HepG2 (cell line): ENCODE measurements at regions not wholly inside any gene's neighbourhood (a gene's known extent, or its start where the extent isn't known, plus 50 kb on each side); places are given as distances from the start of the nearest gene placed in this dataset.

Experiments
- ATAC-seq: fragments of 200-7000 bp; cut with Tn5 transposase; 3 replicates; pipeline ENCODE4 v1.9.1; 2020; ENCODE audit warnings: mild to moderate bottlenecking, moderate library complexity
- BruUV-seq: library from RNA; stranded (reverse); fragments of 400-500 nt; replicated peaks from 2 replicates; lab custom pipeline; 2021; lab: Mats Ljungman, UMichigan
- CTCF ChIA-PET: fragments of 300-600 bp; formaldehyde crosslinking; extraction: SDS; loops from one replicate; lab custom pipeline; 2021; ENCODE audit warnings: low total read pairs, inconsistent platforms, low intra/inter-chr PET ratio; lab: Yijun Ruan, JAX
- POLR2A ChIA-PET: fragments of 350-600 bp; sonication (Branson Sonifier 250); formaldehyde crosslinking; loops from one replicate; lab custom pipeline; 2020; ENCODE audit warnings: antibody characterized with exemption, inconsistent platforms; lab: Yijun Ruan, JAX
- DNase-seq: peaks from one replicate; pipeline ENCODE4 v3.0.0-alpha.2; 2015; ENCODE audit warnings: low spot score
- FAIRE-seq: peaks from 3 replicates; lab custom pipeline; 2011; peaks lifted over from hg19 to GRCh38; lab: Jason Lieb, UNC
- H2AFZ ChIP-seq: one replicate; pipeline ENCODE4 v1.6.1; 2011; ENCODE audit warnings: low read length, inconsistent platforms
- H3K27ac ChIP-seq: fragments of 300-600 bp; 3 replicates; pipeline ENCODE4 v1.8.0; 2011; ENCODE audit warnings: mixed run types, mild to moderate bottlenecking, mixed read lengths, low read length, inconsistent platforms; ENCODE audit not compliant: insufficient read depth; ENCODE audit errors: extremely low read length
- H3K27me3 ChIP-seq, 2 experiments: fragments of 200-600 bp in 1 of 2; 2 replicates in 1 of 2; 3 replicates in 1 of 2; pipeline versions ENCODE4 v1.6.0 to v1.8.0; 2011; ENCODE audit warnings: low read length in 2 of 2, mild to moderate bottlenecking in 2 of 2, moderate library complexity in 2 of 2, inconsistent platforms in 1 of 2; ENCODE audit not compliant: insufficient read depth in 2 of 2, control insufficient read depth in 1 of 2
- H3K36me3 ChIP-seq, 2 experiments: fragments of 200-600 bp in 1 of 2; replicated peaks in 1 of 2; 2 replicates in 1 of 2; 3 replicates in 1 of 2; pipeline versions ENCODE4 v1.5.1 to v1.8.0; 2011; ENCODE audit warnings: low read length in 2 of 2, inconsistent platforms in 1 of 2; ENCODE audit not compliant: insufficient read depth in 2 of 2, control insufficient read depth in 1 of 2
- H3K4me1 ChIP-seq: 2 replicates; pipeline ENCODE4 v1.5.1; 2012; ENCODE audit warnings: low read length, inconsistent platforms; ENCODE audit not compliant: insufficient read depth
- H3K4me2 ChIP-seq: 2 replicates; pipeline ENCODE4 v1.6.0; 2011; ENCODE audit warnings: low read depth, low read length, inconsistent platforms
- H3K4me3 ChIP-seq, 3 experiments: fragments of 200-600 bp in 1 of 3; sonication (generic), shearing (Covaris generic) in 1 of 3; replicated peaks in 1 of 3; 2 replicates each; pipeline ENCODE4 v1.5.1; 2011 to 2016; ENCODE audit warnings: low read length in 3 of 3, inconsistent platforms in 2 of 3, low read depth in 2 of 3, mild to moderate bottlenecking in 2 of 3, control low read depth in 1 of 3, mixed read lengths in 1 of 3; ENCODE audit not compliant: insufficient read depth in 1 of 3
- H3K79me2 ChIP-seq: one replicate; pipeline ENCODE4 v1.6.1; 2011; ENCODE audit warnings: low read length, inconsistent platforms; ENCODE audit not compliant: insufficient read depth
- H3K9ac ChIP-seq: 2 replicates; pipeline ENCODE4 v1.6.0; 2011; ENCODE audit warnings: mild to moderate bottlenecking, low read depth, low read length, inconsistent platforms; ENCODE audit not compliant: insufficient read depth
- H3K9me3 ChIP-seq: 2 replicates; pipeline ENCODE4 v1.5.1; 2012; ENCODE audit warnings: mild to moderate bottlenecking, low read length
- H4K20me1 ChIP-seq: 2 replicates; pipeline ENCODE4 v1.6.0; 2011; ENCODE audit warnings: inconsistent platforms, mild to moderate bottlenecking, low read length, moderate library complexity; ENCODE audit not compliant: insufficient read depth
- ADNP ChIP-seq: sonication (generic); formaldehyde crosslinking; IDR thresholded peaks from 2 replicates; pipeline ENCODE4 v1.4.0; 2020; ENCODE audit warnings: missing genetic modification reagents
- ATF7-NPFF ChIP-seq: sonication (generic); formaldehyde crosslinking; IDR thresholded peaks from 2 replicates; pipeline ENCODE4 v1.8.1; 2023; ENCODE audit warnings: mild to moderate bottlenecking, low read depth, missing genetic modification reagents, moderate library complexity
- EEA1 ChIP-seq: sonication (generic); formaldehyde crosslinking; IDR thresholded peaks from 2 replicates; pipeline ENCODE4 v1.5.1; 2020; ENCODE audit warnings: mild to moderate bottlenecking, missing genetic modification reagents, borderline replicate concordance
- HNRNPUL1 ChIP-seq: fragments of 200-400 bp; formaldehyde crosslinking; IDR thresholded peaks from 2 replicates; pipeline ENCODE4 v1.6.1; 2017; ENCODE audit warnings: low read depth, mild to moderate bottlenecking, low read length, moderate library complexity
- JDP2 ChIP-seq: sonication (generic); formaldehyde crosslinking; IDR thresholded peaks from 2 replicates; pipeline ENCODE4 v1.8.1; 2022; ENCODE audit warnings: missing genetic modification reagents, borderline replicate concordance
- NCOR1 ChIP-seq: fragments of 200-600 bp; sonication (generic); IDR thresholded peaks from 2 replicates; pipeline ENCODE4 v1.7.0; 2017; ENCODE audit warnings: antibody characterized with exemption, low read length, borderline replicate concordance
- SRF ChIP-seq: IDR thresholded peaks from 2 replicates; pipeline ENCODE4 v1.6.1; 2011; ENCODE audit warnings: mild to moderate bottlenecking, low read depth, low read length, moderate library complexity
- SSRP1 ChIP-seq: IDR thresholded peaks from 2 replicates; pipeline ENCODE4 v1.6.1; 2016; ENCODE audit warnings: control low read depth
- U2AF1 ChIP-seq: fragments of 200-400 bp; formaldehyde crosslinking; optimal IDR thresholded peaks from 2 replicates; pipeline ENCODE3; 2017; ENCODE audit warnings: mild to moderate bottlenecking, low read depth, low read length
- ZNF451 ChIP-seq: sonication (generic); formaldehyde crosslinking; IDR thresholded peaks from 2 replicates; pipeline ENCODE4 v1.5.0; 2020; ENCODE audit warnings: mild to moderate bottlenecking, missing genetic modification reagents
- ZNF577 ChIP-seq: sonication (generic); formaldehyde crosslinking; IDR thresholded peaks from 2 replicates; pipeline ENCODE4 v1.4.0; 2020; ENCODE audit warnings: mild to moderate bottlenecking, low read depth, missing genetic modification reagents, borderline replicate concordance
- ZNF761 ChIP-seq: sonication (generic); formaldehyde crosslinking; conservative IDR thresholded peaks from 2 replicates; pipeline ENCODE4 v1.4.0; 2020; ENCODE audit warnings: mild to moderate bottlenecking, missing genetic modification reagents
- WGBS: methylation state at CpG from one replicate; pipeline ENCODE4 v1.1.6; 2017; ENCODE audit warnings: low lambda C conversion rate; 5-methylcytosine and 5-hydroxymethylcytosine counted together
- in situ Hi-C: cut with HindIII; loops from 2 replicates; pipeline ENCODE4 v1.10.0; 2017; ENCODE audit warnings: low pct_unique_long_range_greater_than_20kb; ENCODE audit not compliant: extremely low pct_ligation_motif_present
- intact Hi-C: fragments of 100-400 bp; cut with micrococcal nuclease; formaldehyde crosslinking; loops from one replicate; pipeline ENCODE4 v1.10.0; 2022; ENCODE audit not compliant: unreplicated experiment
- TF ChIP-seq, protein P1 (sequence below): IDR thresholded peaks from 2 replicates; pipeline ENCODE4 v1.6.1; 2016; ENCODE audit warnings: mild to moderate bottlenecking
- TF ChIP-seq, protein P2 (sequence below): sonication (generic); formaldehyde crosslinking; IDR thresholded peaks from 2 replicates; pipeline ENCODE4 v1.8.0; 2022; ENCODE audit warnings: missing genetic modification reagents, mild to moderate bottlenecking, inconsistent platforms, borderline replicate concordance
- TF ChIP-seq, protein P3 (sequence below): sonication (generic); formaldehyde crosslinking; IDR thresholded peaks from 2 replicates; pipeline ENCODE4 v1.4.0; 2020; ENCODE audit warnings: missing genetic modification reagents

DNA sequence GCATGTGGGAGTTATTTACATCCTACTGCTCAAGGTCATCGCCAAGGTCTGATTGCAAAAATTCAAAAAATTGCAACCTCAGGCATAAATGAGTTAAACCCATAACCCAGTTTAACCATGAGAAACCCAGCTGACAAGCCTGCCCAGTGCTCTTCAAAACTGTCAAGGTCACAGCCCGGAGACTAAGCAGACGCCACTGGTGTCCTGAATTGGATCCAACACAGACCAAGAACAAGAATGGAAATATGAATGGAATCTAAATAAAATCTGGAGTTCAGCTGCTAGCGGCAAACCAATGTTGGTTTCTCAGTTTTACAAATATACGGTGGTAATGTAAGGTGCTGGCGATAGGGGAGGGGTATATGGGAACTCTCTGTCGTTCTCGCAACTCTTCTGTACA lies 201.5 kb upstream of the MVB12B start:
- no peak overlapping the region for H3K4me3 ChIP-seq
- intact Hi-C loops (no loop called here), in situ Hi-C loops (no loop called here)
- no peaks in the 10 kb centered on the region for H3K36me3 ChIP-seq
- DNase-seq, result no peak
- BruUV-seq, result no TSS peak
- TF ChIP-seq HNRNPUL1 (no peak), ZNF577 (CRISPR knock-in tag) (no peak), SRF (no peak)
- TF ChIP-seq, protein P1, sequence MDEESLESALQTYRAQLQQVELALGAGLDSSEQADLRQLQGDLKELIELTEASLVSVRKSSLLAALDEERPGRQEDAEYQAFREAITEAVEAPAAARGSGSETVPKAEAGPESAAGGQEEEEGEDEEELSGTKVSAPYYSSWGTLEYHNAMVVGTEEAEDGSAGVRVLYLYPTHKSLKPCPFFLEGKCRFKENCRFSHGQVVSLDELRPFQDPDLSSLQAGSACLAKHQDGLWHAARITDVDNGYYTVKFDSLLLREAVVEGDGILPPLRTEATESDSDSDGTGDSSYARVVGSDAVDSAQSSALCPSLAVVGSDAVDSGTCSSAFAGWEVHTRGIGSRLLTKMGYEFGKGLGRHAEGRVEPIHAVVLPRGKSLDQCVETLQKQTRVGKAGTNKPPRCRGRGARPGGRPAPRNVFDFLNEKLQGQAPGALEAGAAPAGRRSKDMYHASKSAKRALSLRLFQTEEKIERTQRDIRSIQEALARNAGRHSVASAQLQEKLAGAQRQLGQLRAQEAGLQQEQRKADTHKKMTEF (CRISPR knock-in tag), result no peak
- no peak overlapping the region for H2AFZ ChIP-seq
- no peaks in the 10 kb centered on the region for H3K4me1 ChIP-seq
- no peak overlapping the region for H3K27ac ChIP-seq
- no peak overlapping the region for H3K9ac ChIP-seq
- H3K9me3 ChIP-seq, result no peaks in the 10 kb centered on the region
- peaks cover 1 to 11% of the 10 kb centered on the region in 2 experiments; a peak in 2 of 5 replicates for H3K27me3 ChIP-seq
- POLR2A ChIA-PET, result no interaction called here
- WGBS, result 40% methylated on average over 8 of the region's 8 CpGs
- CTCF ChIA-PET, result no interaction called here
- ATAC-seq, result no peak
- no peak overlapping the region for H3K4me2 ChIP-seq
- H4K20me1 ChIP-seq, result no peaks in the 10 kb centered on the region
- no peaks in the 10 kb centered on the region for H3K79me2 ChIP-seq
- no peak for FAIRE-seq

DNA sequence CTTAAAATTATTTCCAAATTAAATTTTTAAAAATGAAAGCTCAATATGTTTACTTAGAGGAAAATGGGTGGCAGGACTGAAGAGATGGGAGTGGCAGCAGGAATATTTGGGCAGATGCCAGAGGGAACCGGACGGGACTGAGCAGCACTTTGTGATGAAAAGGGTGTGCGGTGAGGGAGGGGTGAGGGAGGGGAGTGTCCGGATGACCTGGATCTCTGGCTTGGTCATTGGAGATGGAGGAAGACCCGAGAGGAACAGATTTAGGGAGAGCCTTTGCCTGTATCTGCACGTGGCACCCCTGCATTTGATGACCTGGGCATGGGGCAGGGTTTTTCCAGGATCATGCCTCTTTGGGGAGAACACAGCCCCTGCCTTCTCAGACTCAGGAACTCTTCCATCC lies 201.1 kb upstream of the MVB12B start:
- POLR2A ChIA-PET, result no interaction called here
- TF ChIP-seq JDP2 (CRISPR knock-in tag) (no peak), U2AF1 (no peak), SSRP1 (CRISPR knock-in tag) (no peak), ZNF451 (CRISPR knock-in tag) (no peak), ADNP (CRISPR knock-in tag) (no peak), EEA1 (no peak), ZNF761 (CRISPR knock-in tag) (no peak), NCOR1 (no peak), ATF7-NPFF (no peak)
- TF ChIP-seq, protein P2, sequence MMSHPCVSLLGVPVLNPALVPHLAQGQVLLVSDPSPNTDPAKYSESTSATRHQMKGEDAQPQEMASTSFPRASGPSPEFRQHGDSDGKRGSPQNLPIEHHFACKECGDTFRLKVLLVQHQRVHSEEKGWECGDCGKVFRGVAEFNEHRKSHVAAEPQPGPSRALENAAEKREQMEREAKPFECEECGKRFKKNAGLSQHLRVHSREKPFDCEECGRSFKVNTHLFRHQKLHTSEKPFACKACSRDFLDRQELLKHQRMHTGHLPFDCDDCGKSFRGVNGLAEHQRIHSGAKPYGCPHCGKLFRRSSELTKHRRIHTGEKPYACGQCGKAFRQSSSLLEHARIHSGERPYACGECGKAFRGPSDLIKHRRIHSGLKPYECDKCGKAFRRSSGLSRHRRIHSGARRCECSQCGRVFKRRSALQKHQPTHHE (CRISPR knock-in tag), result no peak
- TF ChIP-seq, protein P3, sequence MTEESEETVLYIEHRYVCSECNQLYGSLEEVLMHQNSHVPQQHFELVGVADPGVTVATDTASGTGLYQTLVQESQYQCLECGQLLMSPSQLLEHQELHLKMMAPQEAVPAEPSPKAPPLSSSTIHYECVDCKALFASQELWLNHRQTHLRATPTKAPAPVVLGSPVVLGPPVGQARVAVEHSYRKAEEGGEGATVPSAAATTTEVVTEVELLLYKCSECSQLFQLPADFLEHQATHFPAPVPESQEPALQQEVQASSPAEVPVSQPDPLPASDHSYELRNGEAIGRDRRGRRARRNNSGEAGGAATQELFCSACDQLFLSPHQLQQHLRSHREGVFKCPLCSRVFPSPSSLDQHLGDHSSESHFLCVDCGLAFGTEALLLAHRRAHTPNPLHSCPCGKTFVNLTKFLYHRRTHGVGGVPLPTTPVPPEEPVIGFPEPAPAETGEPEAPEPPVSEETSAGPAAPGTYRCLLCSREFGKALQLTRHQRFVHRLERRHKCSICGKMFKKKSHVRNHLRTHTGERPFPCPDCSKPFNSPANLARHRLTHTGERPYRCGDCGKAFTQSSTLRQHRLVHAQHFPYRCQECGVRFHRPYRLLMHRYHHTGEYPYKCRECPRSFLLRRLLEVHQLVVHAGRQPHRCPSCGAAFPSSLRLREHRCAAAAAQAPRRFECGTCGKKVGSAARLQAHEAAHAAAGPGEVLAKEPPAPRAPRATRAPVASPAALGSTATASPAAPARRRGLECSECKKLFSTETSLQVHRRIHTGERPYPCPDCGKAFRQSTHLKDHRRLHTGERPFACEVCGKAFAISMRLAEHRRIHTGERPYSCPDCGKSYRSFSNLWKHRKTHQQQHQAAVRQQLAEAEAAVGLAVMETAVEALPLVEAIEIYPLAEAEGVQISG (CRISPR knock-in tag), result no peak

More for the DNA sequence above, 201.1 kb upstream of the MVB12B start:
- BruUV-seq, result no TSS peak
- no peak for DNase-seq
- no peaks in the 10 kb centered on the region for H3K36me3 ChIP-seq
- H3K27ac ChIP-seq, result no peak overlapping the region
- H3K4me3 ChIP-seq, result no peak overlapping the region
- no peaks in the 10 kb centered on the region for H3K9me3 ChIP-seq
- H3K4me2 ChIP-seq, result no peak overlapping the region
- CTCF ChIA-PET, result no interaction called here
- FAIRE-seq, result no peak
- in situ Hi-C loops (no loop called here), intact Hi-C loops (no loop called here)
- 22% methylated on average over 6 of the region's 6 CpGs for WGBS
- peaks cover 1 to 8% of the 10 kb centered on the region in 2 experiments; a peak in 2 of 5 replicates for H3K27me3 ChIP-seq
- ATAC-seq, result no peak
- H3K4me1 ChIP-seq, result no peaks in the 10 kb centered on the region
- H2AFZ ChIP-seq, result no peak overlapping the region
- H3K79me2 ChIP-seq, result no peaks in the 10 kb centered on the region
- H4K20me1 ChIP-seq, result no peaks in the 10 kb centered on the region
- no peak overlapping the region for H3K9ac ChIP-seq
